ENCODE measurements at regions not wholly inside any gene's neighbourhood (a gene's known extent, or its start where the extent isn't known, plus 50 kb on each side); places are given as distances from the start of the nearest gene placed in this dataset.

DNA sequence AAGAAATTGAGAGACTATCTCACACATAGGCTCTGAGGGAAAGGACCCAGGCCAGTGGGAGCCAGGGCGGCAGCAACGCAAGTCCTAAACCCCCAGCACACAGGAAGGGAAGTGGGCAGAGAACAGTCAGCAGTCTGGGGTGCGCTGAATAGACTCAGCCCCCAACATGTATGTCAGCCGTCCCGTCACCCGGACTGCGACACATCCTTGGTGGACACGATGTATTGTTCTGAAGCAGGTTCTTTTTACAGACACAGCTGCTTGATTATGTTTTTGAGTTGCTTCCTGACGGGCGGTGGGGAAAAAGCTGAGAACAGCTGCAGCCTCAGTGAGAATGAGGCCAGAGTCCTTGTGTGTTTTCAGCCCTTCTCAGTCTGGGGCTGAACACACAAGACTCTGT lies 64.1 kb upstream of the CXCL14 start:
- TF ChIP-seq, protein P1, sequence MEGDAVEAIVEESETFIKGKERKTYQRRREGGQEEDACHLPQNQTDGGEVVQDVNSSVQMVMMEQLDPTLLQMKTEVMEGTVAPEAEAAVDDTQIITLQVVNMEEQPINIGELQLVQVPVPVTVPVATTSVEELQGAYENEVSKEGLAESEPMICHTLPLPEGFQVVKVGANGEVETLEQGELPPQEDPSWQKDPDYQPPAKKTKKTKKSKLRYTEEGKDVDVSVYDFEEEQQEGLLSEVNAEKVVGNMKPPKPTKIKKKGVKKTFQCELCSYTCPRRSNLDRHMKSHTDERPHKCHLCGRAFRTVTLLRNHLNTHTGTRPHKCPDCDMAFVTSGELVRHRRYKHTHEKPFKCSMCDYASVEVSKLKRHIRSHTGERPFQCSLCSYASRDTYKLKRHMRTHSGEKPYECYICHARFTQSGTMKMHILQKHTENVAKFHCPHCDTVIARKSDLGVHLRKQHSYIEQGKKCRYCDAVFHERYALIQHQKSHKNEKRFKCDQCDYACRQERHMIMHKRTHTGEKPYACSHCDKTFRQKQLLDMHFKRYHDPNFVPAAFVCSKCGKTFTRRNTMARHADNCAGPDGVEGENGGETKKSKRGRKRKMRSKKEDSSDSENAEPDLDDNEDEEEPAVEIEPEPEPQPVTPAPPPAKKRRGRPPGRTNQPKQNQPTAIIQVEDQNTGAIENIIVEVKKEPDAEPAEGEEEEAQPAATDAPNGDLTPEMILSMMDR (IDR thresholded peaks at IDR 0.05; ENCODE audit: low read depth, low read length, missing input control): no peak
- TF ChIP-seq RAD21 (IDR thresholded peaks at IDR 0.05) (no peak), SP1 (IDR thresholded peaks at IDR 0.05) (no peak), EGR1 (IDR thresholded peaks at IDR 0.05; ENCODE audit: low read depth in 2 of 2) (no peak), GABPA (IDR thresholded peaks at IDR 0.05 in 1 of 2, conservative IDR thresholded peaks at IDR 0.05 in 1 of 2) (no peak), NR2F2 (IDR thresholded peaks at IDR 0.05) (no peak), HNF4G (IDR thresholded peaks at IDR 0.05) (no peak), YY1 (IDR thresholded peaks at IDR 0.05) (no peak), FOXA1 (IDR thresholded peaks at IDR 0.05) (no peak), RXRA (IDR thresholded peaks at IDR 0.05) (no peak), TAF1 (conservative IDR thresholded peaks at IDR 0.05) (no peak)
- TF ChIP-seq, protein P2, sequence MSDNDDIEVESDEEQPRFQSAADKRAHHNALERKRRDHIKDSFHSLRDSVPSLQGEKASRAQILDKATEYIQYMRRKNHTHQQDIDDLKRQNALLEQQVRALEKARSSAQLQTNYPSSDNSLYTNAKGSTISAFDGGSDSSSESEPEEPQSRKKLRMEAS (IDR thresholded peaks at IDR 0.05): no peak
- TF ChIP-seq, protein P3, sequence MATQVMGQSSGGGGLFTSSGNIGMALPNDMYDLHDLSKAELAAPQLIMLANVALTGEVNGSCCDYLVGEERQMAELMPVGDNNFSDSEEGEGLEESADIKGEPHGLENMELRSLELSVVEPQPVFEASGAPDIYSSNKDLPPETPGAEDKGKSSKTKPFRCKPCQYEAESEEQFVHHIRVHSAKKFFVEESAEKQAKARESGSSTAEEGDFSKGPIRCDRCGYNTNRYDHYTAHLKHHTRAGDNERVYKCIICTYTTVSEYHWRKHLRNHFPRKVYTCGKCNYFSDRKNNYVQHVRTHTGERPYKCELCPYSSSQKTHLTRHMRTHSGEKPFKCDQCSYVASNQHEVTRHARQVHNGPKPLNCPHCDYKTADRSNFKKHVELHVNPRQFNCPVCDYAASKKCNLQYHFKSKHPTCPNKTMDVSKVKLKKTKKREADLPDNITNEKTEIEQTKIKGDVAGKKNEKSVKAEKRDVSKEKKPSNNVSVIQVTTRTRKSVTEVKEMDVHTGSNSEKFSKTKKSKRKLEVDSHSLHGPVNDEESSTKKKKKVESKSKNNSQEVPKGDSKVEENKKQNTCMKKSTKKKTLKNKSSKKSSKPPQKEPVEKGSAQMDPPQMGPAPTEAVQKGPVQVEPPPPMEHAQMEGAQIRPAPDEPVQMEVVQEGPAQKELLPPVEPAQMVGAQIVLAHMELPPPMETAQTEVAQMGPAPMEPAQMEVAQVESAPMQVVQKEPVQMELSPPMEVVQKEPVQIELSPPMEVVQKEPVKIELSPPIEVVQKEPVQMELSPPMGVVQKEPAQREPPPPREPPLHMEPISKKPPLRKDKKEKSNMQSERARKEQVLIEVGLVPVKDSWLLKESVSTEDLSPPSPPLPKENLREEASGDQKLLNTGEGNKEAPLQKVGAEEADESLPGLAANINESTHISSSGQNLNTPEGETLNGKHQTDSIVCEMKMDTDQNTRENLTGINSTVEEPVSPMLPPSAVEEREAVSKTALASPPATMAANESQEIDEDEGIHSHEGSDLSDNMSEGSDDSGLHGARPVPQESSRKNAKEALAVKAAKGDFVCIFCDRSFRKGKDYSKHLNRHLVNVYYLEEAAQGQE (IDR thresholded peaks at IDR 0.05): no peak
- TF ChIP-seq, protein P4, sequence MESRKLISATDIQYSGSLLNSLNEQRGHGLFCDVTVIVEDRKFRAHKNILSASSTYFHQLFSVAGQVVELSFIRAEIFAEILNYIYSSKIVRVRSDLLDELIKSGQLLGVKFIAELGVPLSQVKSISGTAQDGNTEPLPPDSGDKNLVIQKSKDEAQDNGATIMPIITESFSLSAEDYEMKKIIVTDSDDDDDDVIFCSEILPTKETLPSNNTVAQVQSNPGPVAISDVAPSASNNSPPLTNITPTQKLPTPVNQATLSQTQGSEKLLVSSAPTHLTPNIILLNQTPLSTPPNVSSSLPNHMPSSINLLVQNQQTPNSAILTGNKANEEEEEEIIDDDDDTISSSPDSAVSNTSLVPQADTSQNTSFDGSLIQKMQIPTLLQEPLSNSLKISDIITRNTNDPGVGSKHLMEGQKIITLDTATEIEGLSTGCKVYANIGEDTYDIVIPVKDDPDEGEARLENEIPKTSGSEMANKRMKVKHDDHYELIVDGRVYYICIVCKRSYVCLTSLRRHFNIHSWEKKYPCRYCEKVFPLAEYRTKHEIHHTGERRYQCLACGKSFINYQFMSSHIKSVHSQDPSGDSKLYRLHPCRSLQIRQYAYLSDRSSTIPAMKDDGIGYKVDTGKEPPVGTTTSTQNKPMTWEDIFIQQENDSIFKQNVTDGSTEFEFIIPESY (IDR thresholded peaks at IDR 0.05): no peak

All from liver (tissue), 3 donors.